Heart right ventricle (tissue), 16 donors: ENCODE measurements at regions not wholly inside any gene's neighbourhood (a gene's known extent, or its start where the extent isn't known, plus 50 kb on each side); places are given as distances from the start of the nearest gene placed in this dataset.

Experiments
- ATAC-seq, 8 donors: fragments of 200-7000 bp; cut with Tn5 transposase; one replicate each; pipeline ENCODE4 v1.9.1; 2020; ENCODE audit warnings: mild to moderate bottlenecking in 8 of 8, moderate library complexity in 8 of 8, moderate number of reproducible peaks in 1 of 8
- DNase-seq, 2 donors: peaks; one replicate each; pipeline ENCODE4 v3.0.0-alpha.2; 2020
- H3K27ac ChIP-seq, 10 donors: fragments of 200-600 bp; sonication (generic) in 2 of 10; one replicate each; pipeline versions ENCODE4 v1.5.0 to v1.8.0; 2020 to 2022; ENCODE audit warnings: mild to moderate bottlenecking in 3 of 10
- H3K27me3 ChIP-seq, 7 donors: fragments of 200-600 bp; one replicate each; pipeline ENCODE4 v1.8.0; 2021 to 2022; ENCODE audit warnings: mild to moderate bottlenecking in 2 of 7
- H3K36me3 ChIP-seq, 9 donors: fragments of 200-600 bp; sonication (generic) in 1 of 9; one replicate each; pipeline versions ENCODE4 v1.5.0 to v1.8.0; 2020 to 2022; ENCODE audit warnings: mild to moderate bottlenecking in 2 of 9
- H3K4me1 ChIP-seq, 9 donors: fragments of 200-600 bp; sonication (generic) in 1 of 9; one replicate each; pipeline versions ENCODE4 v1.5.0 to v1.8.0; 2020 to 2022; ENCODE audit warnings: mild to moderate bottlenecking in 4 of 9
- H3K4me3 ChIP-seq, 10 donors: fragments of 200-600 bp; sonication (generic) in 2 of 10; one replicate each; pipeline versions ENCODE4 v1.5.0 to v1.8.0; 2020 to 2022; ENCODE audit warnings: mild to moderate bottlenecking in 7 of 10, moderate library complexity in 2 of 10
- H3K9me3 ChIP-seq, 11 donors: fragments of 200-600 bp in 10 of 11; sonication (generic) in 2 of 11; one replicate each; pipeline versions ENCODE4 v1.5.0 to v1.8.0; 2013 to 2022; ENCODE audit warnings: mild to moderate bottlenecking in 2 of 11, control low read depth in 1 of 11, moderate library complexity in 1 of 11
- CTCF ChIP-seq, 9 donors: fragments of 200-600 bp; sonication (generic) in 2 of 9; IDR thresholded peaks; one replicate each; pipeline versions ENCODE4 v1.5.0 to v1.8.0; 2021 to 2022; ENCODE audit warnings: antibody characterized with exemption in 9 of 9, mild to moderate bottlenecking in 5 of 9, moderate library complexity in 1 of 9
- WGBS, 2 donors: extraction: QIAGEN DNeasy Blood & Tissue Kit; methylation state at CpG; one replicate each; pipeline ENCODE4 v1.1.7; 2013; ENCODE audit warnings: inconsistent platforms in 1 of 2; 5-methylcytosine and 5-hydroxymethylcytosine counted together
- intact Hi-C, 10 donors: fragments of 100-400 bp; cut with DNase I; formaldehyde crosslinking; loops; one replicate each; pipeline versions ENCODE4 v1.11.1 to v1.14.2; 2022
- donor health status: Arrhythmogenic right ventricular cardiomyopathy.
- donor health status: ischemic (EF 13 %, LVEDD 7.1; RV severe dilation, severe dysfunction).
- donor health status: healthy with polysubstance abuse.
- donor health status: DM: no; HTN: yes; CAD: no.
- donor health status: DM: no; HTN: no; CAD: no.
- donor health status: ischemic (EF 25% LVEDD 6.9; RV normal size, moderate dysfunction).
- donor health status: ischemic (EF 25% LVEDD 5.7; RV mildly dilated, moderate dysfunction).
- donor health status: healthy.
- donor health status: DM: yes; HTN: yes; CAD: no.
- donor health status: Ischemic cardiomyopathy.
- donor health status: ischemic (EF 35%, LVEDD 5.7; RV mildly dilated, moderate dysfunction).
- donor health status: nonischemic (EF 11% LVEDD 7.7; RV severe dilation, severe dysfunction).
- donor health status: DM: yes; HTN: yes; CAD: no.
- donor health status: PGD.
- donor health status: ischemic (EF 29% LVEDD 5.4; RV normal size, mild dysfunction).
- donor health status: nonischemic (EF 23%, LVEDD 6.1; RV moderate dilation, normal function).

- Histone ChIP-seq H3K36me3 (no peaks in the 10 kb centered on the region), H3K27me3 (peaks cover 0 to 4% (median 0%) of the 10 kb centered on the region in 7 donors), H3K4me1 (no peaks in the 10 kb centered on the region), H3K27ac (no peak overlapping the region), H3K4me3 (no peak overlapping the region), H3K9me3 (peaks cover 0 to 1% (median 0%) of the 10 kb centered on the region in 11 donors)
- intact Hi-C loops: no loop called here
- no peak for TF ChIP-seq CTCF (IDR thresholded peaks at IDR 0.05)
- DNase-seq: no peak
- no peak for ATAC-seq
Observed at GRCh38 chr12:41968599-41968998, 176.1 kb downstream of the GXYLT1 start.

- no peak overlapping the region for H3K4me3 ChIP-seq
- no peak overlapping the region for H3K27ac ChIP-seq
- no peaks in the 10 kb centered on the region for H3K36me3 ChIP-seq
- no peaks in the 10 kb centered on the region for H3K9me3 ChIP-seq
- WGBS, 2 donors: 67 to 68% methylated on average over 14 of the region's 14 CpGs
- intact Hi-C loops: no loop called here
- peaks cover 0 to 4% (median 0%) of the 10 kb centered on the region in 7 donors for H3K27me3 ChIP-seq
- TF ChIP-seq CTCF (IDR thresholded peaks at IDR 0.05): no peak
- no peaks in the 10 kb centered on the region for H3K4me1 ChIP-seq
- DNase-seq (no peak), ATAC-seq (no peak)
Observed at GRCh38 chr12:41967668-41968500, 176.8 kb downstream of the GXYLT1 start.

GRCh38 chr12:41966916-41967315, 177.8 kb downstream of the GXYLT1 start:
- Histone ChIP-seq H3K27me3 (peaks cover 0 to 4% (median 0%) of the 10 kb centered on the region in 7 donors), H3K9me3 (no peaks in the 10 kb centered on the region), H3K4me1 (no peaks in the 10 kb centered on the region), H3K36me3 (no peaks in the 10 kb centered on the region), H3K4me3 (no peak overlapping the region), H3K27ac (no peak overlapping the region)
- ATAC-seq (no peak), DNase-seq (no peak)
- WGBS, 2 donors: 91 to 93% methylated on average over 2 of the region's 2 CpGs
- no peak for TF ChIP-seq CTCF (IDR thresholded peaks at IDR 0.05)
- intact Hi-C loops: no loop called here

GRCh38 chr12:41966001-41966400, 178.7 kb downstream of the GXYLT1 start:
- DNase-seq: peak in 1 of 2 donors; percentile 8
- no peak for ATAC-seq
- peaks cover 0 to 4% (median 0%) of the 10 kb centered on the region in 7 donors for H3K27me3 ChIP-seq
- WGBS, 2 donors: 61 to 64% methylated on average over 2 of the region's 2 CpGs
- no peak overlapping the region for H3K27ac ChIP-seq
- no peak for TF ChIP-seq CTCF (IDR thresholded peaks at IDR 0.05)
- no peak overlapping the region for H3K4me3 ChIP-seq
- intact Hi-C loops: no loop called here
- no peaks in the 10 kb centered on the region for H3K36me3 ChIP-seq
- H3K9me3 ChIP-seq: no peaks in the 10 kb centered on the region
- H3K4me1 ChIP-seq: no peaks in the 10 kb centered on the region
